Uterus (tissue), 2 donors: ENCODE measurements at regions not wholly inside any gene's neighbourhood (a gene's known extent, or its start where the extent isn't known, plus 50 kb on each side); places are given as distances from the start of the nearest gene placed in this dataset.

Experiments used
- POLR2A ChIP-seq, 2 donors: fragments of 450-650 bp; IDR thresholded peaks; one replicate each; pipeline ENCODE4 v1.6.1; 2016; ENCODE audit warnings: antibody characterized with exemption in 2 of 2, mild to moderate bottlenecking in 1 of 2, moderate library complexity in 1 of 2
- TF ChIP-seq, protein P1 (sequence below), 4 experiments: fragments of 200-600 bp in 2 of 4; fragments of 450-650 bp in 2 of 4; sonication (generic) in 2 of 4; IDR thresholded peaks; one replicate each; pipeline ENCODE4 v1.5.1; 2016 to 2019; ENCODE audit warnings: antibody characterized with exemption in 4 of 4, mild to moderate bottlenecking in 2 of 4, moderate library complexity in 1 of 4

DNA sequence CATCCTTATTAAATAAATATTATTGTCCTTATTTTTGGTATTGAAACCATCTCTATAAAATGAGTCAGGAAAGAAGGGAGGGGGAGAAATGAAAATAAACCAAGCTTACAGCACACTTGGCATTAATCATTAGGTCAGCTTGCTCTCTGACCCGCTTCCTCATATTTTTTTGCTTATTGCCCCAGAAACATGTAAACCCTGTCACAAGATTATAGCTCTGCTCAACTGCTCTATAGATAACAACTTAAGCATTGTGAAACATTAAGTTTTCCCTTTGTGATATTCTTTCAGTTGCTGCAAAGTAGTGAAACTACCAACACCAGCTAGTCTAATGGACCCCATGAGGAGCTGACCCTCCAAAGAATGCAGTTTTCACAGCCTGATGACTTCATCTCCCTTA lies 819.5 kb downstream of the SLC16A7 start:
- TF ChIP-seq, protein P1, sequence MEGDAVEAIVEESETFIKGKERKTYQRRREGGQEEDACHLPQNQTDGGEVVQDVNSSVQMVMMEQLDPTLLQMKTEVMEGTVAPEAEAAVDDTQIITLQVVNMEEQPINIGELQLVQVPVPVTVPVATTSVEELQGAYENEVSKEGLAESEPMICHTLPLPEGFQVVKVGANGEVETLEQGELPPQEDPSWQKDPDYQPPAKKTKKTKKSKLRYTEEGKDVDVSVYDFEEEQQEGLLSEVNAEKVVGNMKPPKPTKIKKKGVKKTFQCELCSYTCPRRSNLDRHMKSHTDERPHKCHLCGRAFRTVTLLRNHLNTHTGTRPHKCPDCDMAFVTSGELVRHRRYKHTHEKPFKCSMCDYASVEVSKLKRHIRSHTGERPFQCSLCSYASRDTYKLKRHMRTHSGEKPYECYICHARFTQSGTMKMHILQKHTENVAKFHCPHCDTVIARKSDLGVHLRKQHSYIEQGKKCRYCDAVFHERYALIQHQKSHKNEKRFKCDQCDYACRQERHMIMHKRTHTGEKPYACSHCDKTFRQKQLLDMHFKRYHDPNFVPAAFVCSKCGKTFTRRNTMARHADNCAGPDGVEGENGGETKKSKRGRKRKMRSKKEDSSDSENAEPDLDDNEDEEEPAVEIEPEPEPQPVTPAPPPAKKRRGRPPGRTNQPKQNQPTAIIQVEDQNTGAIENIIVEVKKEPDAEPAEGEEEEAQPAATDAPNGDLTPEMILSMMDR (IDR thresholded peaks at IDR 0.05), result no peak
- TF ChIP-seq POLR2A (IDR thresholded peaks at IDR 0.05), result no peak
